SU-DHL-6 (cell line): ENCODE measurements at regions not wholly inside any gene's neighbourhood (a gene's known extent, or its start where the extent isn't known, plus 50 kb on each side); places are given as distances from the start of the nearest gene placed in this dataset.

Experiments used
- CTCF ChIP-seq: fragments of 200-600 bp; sonication (generic); IDR thresholded peaks from one replicate; pipeline ENCODE4 v1.5.1; 2017; ENCODE audit warnings: antibody characterized with exemption, mild to moderate bottlenecking, low read length, moderate library complexity; ENCODE audit not compliant: insufficient read depth, poor library complexity, severe bottlenecking
- EZH2phosphoT487 ChIP-seq: fragments of 200-600 bp; sonication (generic), shearing (Covaris generic); conservative IDR thresholded peaks from 2 replicates; pipeline ENCODE4 v1.6.1; 2018; ENCODE audit warnings: mild to moderate bottlenecking, antibody characterized with exemption, low read length, moderate library complexity, mixed read lengths

GRCh38 chr2:103288696-103289095, 526.9 kb downstream of the TMEM182 start:
- TF ChIP-seq CTCF (no peak), EZH2phosphoT487 (no peak)
